ENCODE measurements at regions not wholly inside any gene's neighbourhood (a gene's known extent, or its start where the extent isn't known, plus 50 kb on each side); places are given as distances from the start of the nearest gene placed in this dataset.

DNA sequence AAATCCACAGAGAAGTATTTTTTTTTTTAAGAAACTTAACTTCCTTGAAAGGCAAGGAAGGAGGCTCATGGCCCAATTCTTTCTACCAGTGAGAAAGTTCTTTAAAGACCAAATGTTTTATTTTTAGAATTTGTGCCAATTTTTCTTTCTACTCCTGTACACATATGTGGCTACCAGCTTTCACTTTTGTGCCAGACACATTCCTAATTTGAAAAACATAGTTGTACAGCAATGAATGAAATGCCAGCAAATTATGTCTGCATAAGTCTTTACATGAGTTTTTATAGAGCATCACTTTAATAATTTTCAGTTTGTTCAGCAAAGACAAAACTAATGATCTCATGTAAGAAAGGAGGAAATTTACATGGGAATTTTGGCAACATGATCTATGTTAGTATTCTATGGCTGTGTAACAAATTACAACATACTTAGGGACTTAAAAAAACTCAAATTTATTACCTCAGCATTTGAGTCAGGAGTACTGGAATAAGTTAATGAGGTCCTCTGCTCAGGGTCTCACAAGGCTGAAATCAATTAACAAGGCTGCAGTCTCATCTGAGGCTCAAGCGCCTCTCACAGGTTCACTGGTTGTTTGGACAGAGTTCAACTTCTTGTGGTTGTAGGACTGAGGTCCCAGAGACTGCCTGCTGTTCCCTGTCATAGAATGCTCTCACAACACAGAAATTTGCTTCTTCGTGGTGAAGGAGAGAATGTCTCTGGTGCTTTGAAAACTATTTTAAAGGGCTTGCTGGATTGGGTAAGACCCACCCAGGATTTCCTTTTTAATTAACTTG, 678.2 kb upstream of the FAM241A start:
- Histone ChIP-seq H3K9ac (ENCODE audit: low read depth in 1 of 2, low read length in 2 of 2) (no peak overlapping the region), H3K4me3 (ENCODE audit: low read depth in 1 of 3, low read length in 3 of 3) (no peak overlapping the region), H3K9me3 (ENCODE audit: control insufficient read depth in 4 of 4, low read length in 3 of 4) (peaks cover 0 to 6% (median 0%) of the 10 kb centered on the region in 4 donors), H3K36me3 (ENCODE audit: control insufficient read depth in 4 of 4, insufficient read depth in 3 of 4, low read depth in 1 of 4, low read length in 3 of 4) (no peaks in the 10 kb centered on the region), H3K27ac (ENCODE audit: low read depth in 1 of 2, low read length in 2 of 2) (no peak overlapping the region), H3K27me3 (ENCODE audit: control insufficient read depth in 4 of 4, insufficient read depth in 4 of 4, low read length in 3 of 4) (no peaks in the 10 kb centered on the region), H3K4me1 (ENCODE audit: control insufficient read depth in 4 of 4, insufficient read depth in 4 of 4, low read length in 3 of 4) (no peaks in the 10 kb centered on the region)
- DNase-seq (ENCODE audit: low spot score) = no peak
- TF ChIP-seq, protein P1, sequence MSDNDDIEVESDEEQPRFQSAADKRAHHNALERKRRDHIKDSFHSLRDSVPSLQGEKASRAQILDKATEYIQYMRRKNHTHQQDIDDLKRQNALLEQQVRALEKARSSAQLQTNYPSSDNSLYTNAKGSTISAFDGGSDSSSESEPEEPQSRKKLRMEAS (IDR thresholded peaks at IDR 0.05) = no peak
- TF ChIP-seq GABPA (IDR thresholded peaks at IDR 0.05 in 1 of 2, conservative IDR thresholded peaks at IDR 0.05 in 1 of 2) = no peak
- no peak for TF ChIP-seq YY1 (IDR thresholded peaks at IDR 0.05)
- TF ChIP-seq, protein P2, sequence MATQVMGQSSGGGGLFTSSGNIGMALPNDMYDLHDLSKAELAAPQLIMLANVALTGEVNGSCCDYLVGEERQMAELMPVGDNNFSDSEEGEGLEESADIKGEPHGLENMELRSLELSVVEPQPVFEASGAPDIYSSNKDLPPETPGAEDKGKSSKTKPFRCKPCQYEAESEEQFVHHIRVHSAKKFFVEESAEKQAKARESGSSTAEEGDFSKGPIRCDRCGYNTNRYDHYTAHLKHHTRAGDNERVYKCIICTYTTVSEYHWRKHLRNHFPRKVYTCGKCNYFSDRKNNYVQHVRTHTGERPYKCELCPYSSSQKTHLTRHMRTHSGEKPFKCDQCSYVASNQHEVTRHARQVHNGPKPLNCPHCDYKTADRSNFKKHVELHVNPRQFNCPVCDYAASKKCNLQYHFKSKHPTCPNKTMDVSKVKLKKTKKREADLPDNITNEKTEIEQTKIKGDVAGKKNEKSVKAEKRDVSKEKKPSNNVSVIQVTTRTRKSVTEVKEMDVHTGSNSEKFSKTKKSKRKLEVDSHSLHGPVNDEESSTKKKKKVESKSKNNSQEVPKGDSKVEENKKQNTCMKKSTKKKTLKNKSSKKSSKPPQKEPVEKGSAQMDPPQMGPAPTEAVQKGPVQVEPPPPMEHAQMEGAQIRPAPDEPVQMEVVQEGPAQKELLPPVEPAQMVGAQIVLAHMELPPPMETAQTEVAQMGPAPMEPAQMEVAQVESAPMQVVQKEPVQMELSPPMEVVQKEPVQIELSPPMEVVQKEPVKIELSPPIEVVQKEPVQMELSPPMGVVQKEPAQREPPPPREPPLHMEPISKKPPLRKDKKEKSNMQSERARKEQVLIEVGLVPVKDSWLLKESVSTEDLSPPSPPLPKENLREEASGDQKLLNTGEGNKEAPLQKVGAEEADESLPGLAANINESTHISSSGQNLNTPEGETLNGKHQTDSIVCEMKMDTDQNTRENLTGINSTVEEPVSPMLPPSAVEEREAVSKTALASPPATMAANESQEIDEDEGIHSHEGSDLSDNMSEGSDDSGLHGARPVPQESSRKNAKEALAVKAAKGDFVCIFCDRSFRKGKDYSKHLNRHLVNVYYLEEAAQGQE (IDR thresholded peaks at IDR 0.05) = no peak
- WGBS = 69% methylated on average over 2 of the region's 2 CpGs

DNA sequence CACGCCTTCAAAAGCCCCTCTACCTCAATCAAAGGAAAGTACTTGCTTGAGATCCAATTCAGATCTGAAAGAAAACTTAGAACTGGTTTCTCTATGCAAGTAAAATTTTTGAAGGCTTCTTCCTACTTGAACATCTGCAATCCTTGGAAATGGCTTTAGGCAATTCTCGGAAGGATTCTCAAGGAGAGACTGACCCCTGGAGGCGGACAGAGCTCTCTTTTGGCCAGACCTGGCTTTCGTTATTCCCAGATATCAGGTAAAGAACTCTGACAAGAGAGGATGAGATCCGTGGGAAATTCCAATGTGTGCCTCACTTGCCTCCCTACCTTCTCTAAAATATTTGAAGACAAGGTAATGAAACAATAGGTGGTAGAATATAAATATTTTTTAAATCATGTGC, 670.3 kb upstream of the FAM241A start:
- Histone ChIP-seq H3K4me3 (ENCODE audit: low read depth in 1 of 3, low read length in 3 of 3) (no peak overlapping the region), H3K27me3 (ENCODE audit: control insufficient read depth in 4 of 4, insufficient read depth in 4 of 4, low read length in 3 of 4) (no peaks in the 10 kb centered on the region), H3K9ac (ENCODE audit: low read depth in 1 of 2, low read length in 2 of 2) (no peak overlapping the region), H3K27ac (ENCODE audit: low read depth in 1 of 2, low read length in 2 of 2) (no peak overlapping the region), H3K36me3 (ENCODE audit: control insufficient read depth in 4 of 4, insufficient read depth in 3 of 4, low read depth in 1 of 4, low read length in 3 of 4) (no peaks in the 10 kb centered on the region), H3K9me3 (ENCODE audit: control insufficient read depth in 4 of 4, low read length in 3 of 4) (no peaks in the 10 kb centered on the region), H3K4me1 (ENCODE audit: control insufficient read depth in 4 of 4, insufficient read depth in 4 of 4, low read length in 3 of 4) (no peaks in the 10 kb centered on the region)
- WGBS = 13% methylated on average over 5 of the region's 5 CpGs
- TF ChIP-seq, protein P1 (IDR thresholded peaks at IDR 0.05) = no peak
- TF ChIP-seq, protein P3, sequence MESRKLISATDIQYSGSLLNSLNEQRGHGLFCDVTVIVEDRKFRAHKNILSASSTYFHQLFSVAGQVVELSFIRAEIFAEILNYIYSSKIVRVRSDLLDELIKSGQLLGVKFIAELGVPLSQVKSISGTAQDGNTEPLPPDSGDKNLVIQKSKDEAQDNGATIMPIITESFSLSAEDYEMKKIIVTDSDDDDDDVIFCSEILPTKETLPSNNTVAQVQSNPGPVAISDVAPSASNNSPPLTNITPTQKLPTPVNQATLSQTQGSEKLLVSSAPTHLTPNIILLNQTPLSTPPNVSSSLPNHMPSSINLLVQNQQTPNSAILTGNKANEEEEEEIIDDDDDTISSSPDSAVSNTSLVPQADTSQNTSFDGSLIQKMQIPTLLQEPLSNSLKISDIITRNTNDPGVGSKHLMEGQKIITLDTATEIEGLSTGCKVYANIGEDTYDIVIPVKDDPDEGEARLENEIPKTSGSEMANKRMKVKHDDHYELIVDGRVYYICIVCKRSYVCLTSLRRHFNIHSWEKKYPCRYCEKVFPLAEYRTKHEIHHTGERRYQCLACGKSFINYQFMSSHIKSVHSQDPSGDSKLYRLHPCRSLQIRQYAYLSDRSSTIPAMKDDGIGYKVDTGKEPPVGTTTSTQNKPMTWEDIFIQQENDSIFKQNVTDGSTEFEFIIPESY (IDR thresholded peaks at IDR 0.05) = no peak
- TF ChIP-seq RAD21 (IDR thresholded peaks at IDR 0.05) (no peak), FOXA2 (IDR thresholded peaks at IDR 0.05) (no peak), FOXA1 (IDR thresholded peaks at IDR 0.05) (no peak), JUND (IDR thresholded peaks at IDR 0.05) (no peak), NR2F2 (IDR thresholded peaks at IDR 0.05) (no peak)
- no peak for DNase-seq (ENCODE audit: low spot score)

DNA sequence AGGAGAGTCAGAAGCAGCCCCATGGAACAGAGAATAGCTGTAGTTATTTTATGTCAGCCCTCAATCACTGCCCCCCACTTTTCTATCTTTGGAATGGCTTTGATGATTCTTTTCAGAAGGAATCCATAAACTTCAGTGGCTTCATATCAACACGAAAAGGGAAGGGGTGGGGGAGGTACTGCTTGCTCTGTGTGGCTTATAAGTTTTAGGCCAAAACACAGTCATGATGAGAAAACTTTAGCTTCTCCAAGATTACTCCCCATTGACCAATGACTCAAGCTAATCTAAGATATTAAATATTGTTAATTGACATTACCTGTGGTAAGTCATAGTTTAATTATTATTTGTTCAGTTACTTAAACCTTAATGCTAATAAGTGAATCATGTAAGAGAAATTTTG, 669.6 kb upstream of the FAM241A start:
- Histone ChIP-seq H3K4me3 (ENCODE audit: low read depth in 1 of 3, low read length in 3 of 3) (no peak overlapping the region), H3K4me1 (ENCODE audit: control insufficient read depth in 4 of 4, insufficient read depth in 4 of 4, low read length in 3 of 4) (no peaks in the 10 kb centered on the region), H3K36me3 (ENCODE audit: control insufficient read depth in 4 of 4, insufficient read depth in 3 of 4, low read depth in 1 of 4, low read length in 3 of 4) (no peaks in the 10 kb centered on the region), H3K27ac (ENCODE audit: low read depth in 1 of 2, low read length in 2 of 2) (no peak overlapping the region), H3K27me3 (ENCODE audit: control insufficient read depth in 4 of 4, insufficient read depth in 4 of 4, low read length in 3 of 4) (peaks cover 0 to under 1% (median 0%) of the 10 kb centered on the region in 4 donors), H3K9ac (ENCODE audit: low read depth in 1 of 2, low read length in 2 of 2) (no peak overlapping the region), H3K9me3 (ENCODE audit: control insufficient read depth in 4 of 4, low read length in 3 of 4) (no peaks in the 10 kb centered on the region)
- WGBS = 35% methylated on average over 1 of the region's 1 CpG
- TF ChIP-seq, protein P2 (IDR thresholded peaks at IDR 0.05) = no peak
- no peak for DNase-seq (ENCODE audit: low spot score)

All from liver (tissue), 7 donors.